Calu3 (cell line): ENCODE measurements at regions not wholly inside any gene's neighbourhood (a gene's known extent, or its start where the extent isn't known, plus 50 kb on each side); places are given as distances from the start of the nearest gene placed in this dataset.

ENCODE experiments used
- BruUV-seq: library from RNA; stranded (reverse); fragments of 400-500 nt; replicated peaks from 2 replicates; lab custom pipeline; 2021; lab: Mats Ljungman, UMichigan
- CTCF ChIA-PET: fragments of 300-600 bp; sonication (Branson Sonifier 250); formaldehyde crosslinking; loops from one replicate; lab custom pipeline; 2022; ENCODE audit warnings: antibody characterized with exemption; lab: Charles Lee
- DNase-seq: peaks from one replicate; pipeline ENCODE4 v3.0.0; 2022
- H3K27ac Mint-ChIP-seq: one replicate; pipeline ENCODE4 v1.8.0; 2022; ENCODE audit warnings: mixed read lengths; ENCODE audit not compliant: unreplicated experiment
- H3K27me3 Mint-ChIP-seq: one replicate; pipeline ENCODE4 v1.8.0; 2022; ENCODE audit warnings: mixed read lengths; ENCODE audit not compliant: unreplicated experiment
- H3K36me3 Mint-ChIP-seq: one replicate; pipeline ENCODE4 v1.8.0; 2022; ENCODE audit warnings: mild to moderate bottlenecking, moderate library complexity, mixed read lengths; ENCODE audit not compliant: insufficient read depth, unreplicated experiment
- H3K4me1 Mint-ChIP-seq: one replicate; pipeline ENCODE4 v1.8.0; 2022; ENCODE audit warnings: mild to moderate bottlenecking, low read depth, mixed read lengths; ENCODE audit not compliant: unreplicated experiment
- H3K4me3 Mint-ChIP-seq: one replicate; pipeline ENCODE4 v1.8.0; 2022; ENCODE audit warnings: mild to moderate bottlenecking, low read depth, moderate library complexity, mixed read lengths; ENCODE audit not compliant: unreplicated experiment
- H3K9me3 Mint-ChIP-seq: one replicate; pipeline ENCODE4 v1.8.0; 2022; ENCODE audit warnings: low read depth, mixed read lengths; ENCODE audit not compliant: unreplicated experiment
- intact Hi-C: fragments of 100-400 bp; cut with micrococcal nuclease; formaldehyde crosslinking; loops from one replicate; pipeline ENCODE4 v1.10.0; 2022; ENCODE audit not compliant: unreplicated experiment
- TF ChIP-seq, protein P1 (sequence below): fragments of 200-600 bp; IDR thresholded peaks from one replicate; pipeline ENCODE4 v1.8.0; 2022; ENCODE audit warnings: antibody characterized with exemption; ENCODE audit not compliant: unreplicated experiment

DNA sequence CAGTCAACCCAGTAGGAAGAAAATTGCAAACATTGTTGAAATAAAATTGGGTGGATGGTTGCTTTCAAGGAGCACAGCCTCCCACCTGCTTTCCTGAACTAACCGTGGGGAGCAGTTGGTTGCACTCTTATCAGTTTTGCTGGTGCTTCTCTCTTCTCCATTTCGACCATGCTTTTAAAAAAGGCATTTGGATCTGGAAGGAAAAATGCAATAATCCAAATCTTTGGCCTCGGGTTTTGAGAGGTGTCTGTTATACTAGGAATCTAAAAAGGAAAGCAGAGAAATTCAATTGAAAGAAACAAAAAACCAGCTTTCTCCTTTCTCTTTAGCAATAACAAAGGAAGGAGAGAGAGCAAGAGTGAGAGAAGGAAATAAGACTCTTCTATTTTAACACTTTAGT is 113.6 kb upstream of the ARGLU1 start:
- intact Hi-C loops: no loop called here
- Mint-ChIP-seq H3K27ac (no peak overlapping the region), H3K36me3 (no peaks in the 10 kb centered on the region), H3K27me3 (no peaks in the 10 kb centered on the region), H3K9me3 (peaks cover 3% of the 10 kb centered on the region), H3K4me1 (no peaks in the 10 kb centered on the region), H3K4me3 (no peak overlapping the region)
- CTCF ChIA-PET: no interaction called here
- BruUV-seq: no TSS peak
- no peak for DNase-seq
- TF ChIP-seq, protein P1, sequence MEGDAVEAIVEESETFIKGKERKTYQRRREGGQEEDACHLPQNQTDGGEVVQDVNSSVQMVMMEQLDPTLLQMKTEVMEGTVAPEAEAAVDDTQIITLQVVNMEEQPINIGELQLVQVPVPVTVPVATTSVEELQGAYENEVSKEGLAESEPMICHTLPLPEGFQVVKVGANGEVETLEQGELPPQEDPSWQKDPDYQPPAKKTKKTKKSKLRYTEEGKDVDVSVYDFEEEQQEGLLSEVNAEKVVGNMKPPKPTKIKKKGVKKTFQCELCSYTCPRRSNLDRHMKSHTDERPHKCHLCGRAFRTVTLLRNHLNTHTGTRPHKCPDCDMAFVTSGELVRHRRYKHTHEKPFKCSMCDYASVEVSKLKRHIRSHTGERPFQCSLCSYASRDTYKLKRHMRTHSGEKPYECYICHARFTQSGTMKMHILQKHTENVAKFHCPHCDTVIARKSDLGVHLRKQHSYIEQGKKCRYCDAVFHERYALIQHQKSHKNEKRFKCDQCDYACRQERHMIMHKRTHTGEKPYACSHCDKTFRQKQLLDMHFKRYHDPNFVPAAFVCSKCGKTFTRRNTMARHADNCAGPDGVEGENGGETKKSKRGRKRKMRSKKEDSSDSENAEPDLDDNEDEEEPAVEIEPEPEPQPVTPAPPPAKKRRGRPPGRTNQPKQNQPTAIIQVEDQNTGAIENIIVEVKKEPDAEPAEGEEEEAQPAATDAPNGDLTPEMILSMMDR: no peak

GRCh38 chr13:106680796-106681472 is 113.0 kb upstream of the ARGLU1 start:
- no TSS peak for BruUV-seq
- CTCF ChIA-PET: no interaction called here
- Mint-ChIP-seq H3K9me3 (peaks cover 3% of the 10 kb centered on the region), H3K27me3 (no peaks in the 10 kb centered on the region), H3K27ac (no peak overlapping the region), H3K36me3 (no peaks in the 10 kb centered on the region), H3K4me3 (no peak overlapping the region), H3K4me1 (no peaks in the 10 kb centered on the region)
- intact Hi-C loops: no loop called here
- TF ChIP-seq, protein P1: no peak
- DNase-seq: no peak

DNA sequence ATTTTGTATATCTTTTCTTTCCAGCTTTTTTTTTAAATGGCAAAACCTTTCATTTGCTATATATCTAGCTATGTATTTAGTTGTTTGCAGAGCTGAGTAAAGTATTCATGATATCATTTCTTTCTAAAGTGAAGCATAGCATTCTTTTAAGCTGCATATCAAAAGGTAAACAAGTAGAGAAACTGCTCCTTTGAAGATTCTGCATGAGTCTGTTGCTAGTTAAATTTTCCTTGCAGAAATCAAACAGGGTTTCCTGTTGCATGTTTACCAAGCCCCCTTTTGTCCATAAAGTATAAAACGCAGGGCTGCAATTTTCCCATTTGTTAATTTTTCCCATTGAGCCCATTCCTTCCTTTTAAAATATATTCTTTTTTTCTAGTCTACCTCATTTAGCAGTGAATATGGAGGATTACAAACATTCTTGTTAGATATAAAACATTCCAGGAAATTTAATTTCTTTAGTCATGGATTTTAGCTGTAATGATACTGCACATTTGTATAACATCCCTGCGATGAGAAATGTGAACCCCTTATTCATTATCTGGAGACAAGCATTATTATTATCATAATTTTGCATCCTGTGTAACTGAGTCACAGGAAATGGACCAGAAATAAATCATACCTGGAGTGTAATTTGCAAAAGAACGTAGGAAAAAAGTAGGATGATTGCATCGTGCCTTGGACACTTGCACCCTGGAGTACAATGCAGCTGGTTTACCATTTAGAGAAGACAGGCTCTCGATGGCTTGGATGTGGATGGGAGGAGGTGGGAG is 110.9 kb upstream of the ARGLU1 start:
- CTCF ChIA-PET: interaction anchor here (0.7 kb wide), 1 partner anchor 225 kb away, joined by 3 read pairs; no protein-coding TSS in a partner anchor
- BruUV-seq: no TSS peak
- Mint-ChIP-seq H3K27me3 (no peaks in the 10 kb centered on the region), H3K36me3 (no peaks in the 10 kb centered on the region), H3K4me3 (no peak overlapping the region), H3K9me3 (peaks cover 3% of the 10 kb centered on the region), H3K4me1 (no peaks in the 10 kb centered on the region), H3K27ac (no peak overlapping the region)
- TF ChIP-seq, protein P1: no peak
- no peak for DNase-seq
- intact Hi-C loops: no loop called here

GRCh38 chr13:106675311-106675710 is 107.4 kb upstream of the ARGLU1 start:
- no peak overlapping the region for H3K4me3 Mint-ChIP-seq
- H3K9me3 Mint-ChIP-seq: no peaks in the 10 kb centered on the region
- intact Hi-C loops: no loop called here
- TF ChIP-seq, protein P1: no peak
- no peaks in the 10 kb centered on the region for H3K4me1 Mint-ChIP-seq
- DNase-seq: no peak
- H3K27ac Mint-ChIP-seq: no peak overlapping the region
- CTCF ChIA-PET: no interaction called here
- H3K36me3 Mint-ChIP-seq: no peaks in the 10 kb centered on the region
- no TSS peak for BruUV-seq
- no peaks in the 10 kb centered on the region for H3K27me3 Mint-ChIP-seq
